Loucy (cell line): ENCODE measurements at regions not wholly inside any gene's neighbourhood (a gene's known extent, or its start where the extent isn't known, plus 50 kb on each side); places are given as distances from the start of the nearest gene placed in this dataset.

Source experiments
- EZH2phosphoT487 ChIP-seq: fragments of 200-600 bp; IDR thresholded peaks from 2 replicates; pipeline ENCODE4 v1.6.1; 2018; ENCODE audit warnings: antibody characterized with exemption, mild to moderate bottlenecking, moderate library complexity, borderline replicate concordance
- TF ChIP-seq, protein P1 (sequence below): fragments of 200-600 bp; sonication (generic); conservative IDR thresholded peaks from 2 replicates; pipeline ENCODE4 v1.5.1; 2014; ENCODE audit warnings: mild to moderate bottlenecking, antibody characterized with exemption, low read length

GRCh38 chr11:70796648-70797227 lies 398.4 kb downstream of the CTTN start:
- TF ChIP-seq, protein P1, sequence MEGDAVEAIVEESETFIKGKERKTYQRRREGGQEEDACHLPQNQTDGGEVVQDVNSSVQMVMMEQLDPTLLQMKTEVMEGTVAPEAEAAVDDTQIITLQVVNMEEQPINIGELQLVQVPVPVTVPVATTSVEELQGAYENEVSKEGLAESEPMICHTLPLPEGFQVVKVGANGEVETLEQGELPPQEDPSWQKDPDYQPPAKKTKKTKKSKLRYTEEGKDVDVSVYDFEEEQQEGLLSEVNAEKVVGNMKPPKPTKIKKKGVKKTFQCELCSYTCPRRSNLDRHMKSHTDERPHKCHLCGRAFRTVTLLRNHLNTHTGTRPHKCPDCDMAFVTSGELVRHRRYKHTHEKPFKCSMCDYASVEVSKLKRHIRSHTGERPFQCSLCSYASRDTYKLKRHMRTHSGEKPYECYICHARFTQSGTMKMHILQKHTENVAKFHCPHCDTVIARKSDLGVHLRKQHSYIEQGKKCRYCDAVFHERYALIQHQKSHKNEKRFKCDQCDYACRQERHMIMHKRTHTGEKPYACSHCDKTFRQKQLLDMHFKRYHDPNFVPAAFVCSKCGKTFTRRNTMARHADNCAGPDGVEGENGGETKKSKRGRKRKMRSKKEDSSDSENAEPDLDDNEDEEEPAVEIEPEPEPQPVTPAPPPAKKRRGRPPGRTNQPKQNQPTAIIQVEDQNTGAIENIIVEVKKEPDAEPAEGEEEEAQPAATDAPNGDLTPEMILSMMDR = no peak; the same call in 1 of the 2 replicates
- TF ChIP-seq EZH2phosphoT487 = no peak
